Upper lobe of left lung (tissue), 6 donors: ENCODE measurements at regions not wholly inside any gene's neighbourhood (a gene's known extent, or its start where the extent isn't known, plus 50 kb on each side); places are given as distances from the start of the nearest gene placed in this dataset.
"Not testable (repeated sequence)": the region's sequence is repeated elsewhere in the genome, so short reads cannot be mapped to it uniquely, and the experiment has no call there.

Experiments
- ATAC-seq, 2 donors: fragments of 200-7000 bp; cut with Tn5 transposase; one replicate each; pipeline ENCODE4 v1.9.1; 2022; ENCODE audit warnings: mild to moderate bottlenecking in 2 of 2, moderate library complexity in 2 of 2; ENCODE audit not compliant: low FRiP score in 2 of 2
- DNase-seq, 2 donors: peaks; one replicate each; pipeline ENCODE4 v3.0.0-alpha.2; 2019 to 2020
- H3K27ac ChIP-seq, 4 donors: fragments of 200-600 bp; sonication (generic); one replicate each; pipeline ENCODE4 v1.5.1; 2016 to 2019
- H3K27me3 ChIP-seq, 4 donors: fragments of 200-600 bp; sonication (generic); one replicate each; pipeline ENCODE4 v1.5.1; 2017 to 2019
- H3K36me3 ChIP-seq, 4 donors: fragments of 200-600 bp; sonication (generic); one replicate each; pipeline ENCODE4 v1.5.1; 2016 to 2019
- H3K4me1 ChIP-seq, 4 donors: fragments of 200-600 bp; sonication (generic); one replicate each; pipeline ENCODE4 v1.5.1; 2018 to 2019
- H3K4me3 ChIP-seq, 4 donors: fragments of 200-600 bp; sonication (generic); one replicate each; pipeline ENCODE4 v1.5.1; 2017 to 2019; ENCODE audit warnings: mild to moderate bottlenecking in 2 of 4, moderate library complexity in 1 of 4
- H3K9me3 ChIP-seq, 4 donors: fragments of 200-600 bp; sonication (generic); one replicate each; pipeline ENCODE4 v1.5.1; 2018 to 2019
- EP300 ChIP-seq, 4 donors: sonication (generic); formaldehyde crosslinking; IDR thresholded peaks; one replicate each; pipeline ENCODE4 v1.5.1; 2017; ENCODE audit warnings: antibody characterized with exemption in 4 of 4, control low read depth in 2 of 4
- POLR2A ChIP-seq, 4 donors: fragments of 450-650 bp; IDR thresholded peaks; one replicate each; pipeline ENCODE4 v1.5.1; 2016 to 2017; ENCODE audit warnings: antibody characterized with exemption in 4 of 4, mild to moderate bottlenecking in 2 of 4
- POLR2AphosphoS5 ChIP-seq, 2 donors: sonication (generic); formaldehyde crosslinking; IDR thresholded peaks; one replicate each; pipeline ENCODE4 v1.5.1; 2017; ENCODE audit warnings: antibody characterized with exemption in 2 of 2
- WGBS, 2 donors: methylation state at CpG; one replicate each; pipeline ENCODE4 v1.1.5; 2017 to 2018; 5-methylcytosine and 5-hydroxymethylcytosine counted together
- TF ChIP-seq, protein P1 (sequence below), 6 experiments: fragments of 450-650 bp in 4 of 6; fragments of 200-600 bp in 2 of 6; sonication (generic) in 2 of 6; IDR thresholded peaks; one replicate each; pipeline ENCODE4 v1.5.1; 2016 to 2019; ENCODE audit warnings: antibody characterized with exemption in 6 of 6
- donor health status: DM: no; HTN: no; CAD: no; lungs with moderate emphysema.
- donor health status: DM: no; HTN: yes; CAD: no; lungs with severe emphysema.

DNA sequence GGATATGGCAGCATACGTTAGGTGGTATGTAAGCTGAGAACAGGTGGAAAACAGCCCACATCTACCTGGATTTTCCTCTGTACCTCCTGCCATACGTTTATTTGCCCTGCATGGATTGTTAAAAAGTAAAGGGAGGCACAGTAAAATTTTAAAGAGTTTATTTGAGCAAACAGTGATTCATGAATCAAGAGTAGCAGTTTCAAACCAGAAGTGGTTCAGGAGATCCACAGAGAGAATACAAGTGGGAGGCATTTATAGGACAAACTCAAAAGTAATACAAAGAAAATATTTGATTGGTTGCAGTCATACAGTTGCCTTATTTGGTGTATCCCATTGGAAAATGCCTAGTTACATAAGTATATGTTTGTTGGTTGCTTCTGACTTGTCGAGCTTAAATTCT lies 117.6 kb downstream of the FAM170A start:
- ATAC-seq (no peak), DNase-seq (no peak)
- no peaks in the 10 kb centered on the region for H3K4me1 ChIP-seq
- WGBS, 2 donors: 53 to 57% methylated on average over 3 of the region's 3 CpGs
- no peak overlapping the region for H3K4me3 ChIP-seq
- no peaks in the 10 kb centered on the region for H3K27me3 ChIP-seq
- no peak for TF ChIP-seq EP300 (IDR thresholded peaks at IDR 0.05)
- TF ChIP-seq POLR2AphosphoS5 (IDR thresholded peaks at IDR 0.05): no peak
- TF ChIP-seq POLR2A (IDR thresholded peaks at IDR 0.05): no peak
- TF ChIP-seq, protein P1, sequence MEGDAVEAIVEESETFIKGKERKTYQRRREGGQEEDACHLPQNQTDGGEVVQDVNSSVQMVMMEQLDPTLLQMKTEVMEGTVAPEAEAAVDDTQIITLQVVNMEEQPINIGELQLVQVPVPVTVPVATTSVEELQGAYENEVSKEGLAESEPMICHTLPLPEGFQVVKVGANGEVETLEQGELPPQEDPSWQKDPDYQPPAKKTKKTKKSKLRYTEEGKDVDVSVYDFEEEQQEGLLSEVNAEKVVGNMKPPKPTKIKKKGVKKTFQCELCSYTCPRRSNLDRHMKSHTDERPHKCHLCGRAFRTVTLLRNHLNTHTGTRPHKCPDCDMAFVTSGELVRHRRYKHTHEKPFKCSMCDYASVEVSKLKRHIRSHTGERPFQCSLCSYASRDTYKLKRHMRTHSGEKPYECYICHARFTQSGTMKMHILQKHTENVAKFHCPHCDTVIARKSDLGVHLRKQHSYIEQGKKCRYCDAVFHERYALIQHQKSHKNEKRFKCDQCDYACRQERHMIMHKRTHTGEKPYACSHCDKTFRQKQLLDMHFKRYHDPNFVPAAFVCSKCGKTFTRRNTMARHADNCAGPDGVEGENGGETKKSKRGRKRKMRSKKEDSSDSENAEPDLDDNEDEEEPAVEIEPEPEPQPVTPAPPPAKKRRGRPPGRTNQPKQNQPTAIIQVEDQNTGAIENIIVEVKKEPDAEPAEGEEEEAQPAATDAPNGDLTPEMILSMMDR (IDR thresholded peaks at IDR 0.05): no peak
- H3K9me3 ChIP-seq: no peaks in the 10 kb centered on the region
- no peaks in the 10 kb centered on the region for H3K36me3 ChIP-seq
- H3K27ac ChIP-seq: no peak overlapping the region

DNA sequence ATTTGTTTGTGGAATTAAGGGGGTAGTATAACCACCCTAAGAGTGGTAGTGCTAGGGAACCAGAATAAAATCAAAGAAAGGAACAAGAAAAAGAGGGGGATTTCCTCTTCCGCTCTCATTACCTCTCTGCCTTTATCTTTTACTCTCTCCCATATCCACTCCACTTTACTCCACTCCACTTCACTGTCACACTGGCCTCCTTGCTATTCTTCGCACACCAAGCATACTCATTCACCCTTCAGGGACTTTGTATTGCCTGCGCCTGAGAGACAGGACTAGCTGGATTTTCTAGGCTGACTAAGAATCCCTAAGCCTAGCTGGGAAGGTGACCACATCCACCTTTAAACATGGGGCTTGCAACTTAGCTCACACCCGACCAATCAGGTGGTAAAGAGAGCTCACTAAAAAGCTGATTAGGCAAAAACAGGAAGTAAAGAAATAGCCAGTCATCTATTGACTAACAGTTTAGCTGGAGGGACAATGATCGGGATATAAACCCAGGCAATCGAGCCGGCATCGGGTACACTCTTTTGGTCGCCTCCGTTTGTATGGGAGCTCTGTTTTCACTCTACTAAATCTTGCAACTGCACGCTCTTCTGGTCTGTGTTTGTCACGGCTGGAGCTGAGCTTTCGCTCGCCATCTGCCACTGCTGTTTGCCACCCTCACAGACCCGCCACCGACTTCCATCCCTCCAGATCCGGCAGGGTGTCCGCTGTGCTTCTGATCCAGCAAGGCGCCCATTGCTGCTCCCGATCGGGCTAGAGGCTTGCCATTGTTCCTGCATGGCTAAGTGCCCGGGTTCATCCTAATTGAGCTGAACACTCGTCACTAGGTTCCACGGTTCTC lies 121.8 kb downstream of the FAM170A start:
- Histone ChIP-seq H3K4me3 (no peak overlapping the region), H3K27ac (no peak overlapping the region), H3K4me1 (no peaks in the 10 kb centered on the region), H3K36me3 (no peaks in the 10 kb centered on the region), H3K9me3 (no peaks in the 10 kb centered on the region), H3K27me3 (no peaks in the 10 kb centered on the region)
- 91 to 94% methylated on average over 24 of the region's 24 CpGs for WGBS, 2 donors
- ATAC-seq: no peak
- no peak for TF ChIP-seq EP300 (IDR thresholded peaks at IDR 0.05)
- no peak for TF ChIP-seq POLR2A (IDR thresholded peaks at IDR 0.05)
- TF ChIP-seq, protein P1 (IDR thresholded peaks at IDR 0.05): no peak
- TF ChIP-seq POLR2AphosphoS5 (IDR thresholded peaks at IDR 0.05): no peak
- DNase-seq: peak in 1 of 2 donors; percentile 29

DNA sequence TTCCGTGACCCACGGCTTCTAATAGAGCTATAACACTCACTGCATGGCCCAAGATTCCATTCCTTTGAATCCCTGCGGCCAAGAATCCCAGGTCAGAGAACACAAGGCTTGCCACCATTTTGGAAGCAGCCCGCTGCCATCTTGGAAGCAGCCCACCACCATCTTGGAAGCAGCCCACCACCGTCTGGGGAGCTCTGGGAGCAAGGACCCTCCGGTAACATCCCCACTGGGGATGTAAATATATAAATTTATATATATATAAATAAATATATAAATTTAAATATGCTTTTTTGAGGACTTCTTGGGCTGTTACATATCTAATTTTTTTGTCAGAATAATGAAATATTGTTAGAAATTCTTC lies 122.4 kb downstream of the FAM170A start:
- no peak overlapping the region for H3K4me3 ChIP-seq
- H3K4me1 ChIP-seq: no peaks in the 10 kb centered on the region
- ATAC-seq: no peak
- no peaks in the 10 kb centered on the region for H3K9me3 ChIP-seq
- DNase-seq: no peak
- H3K27me3 ChIP-seq: no peaks in the 10 kb centered on the region
- TF ChIP-seq, protein P1 (IDR thresholded peaks at IDR 0.05): no peak
- TF ChIP-seq EP300 (IDR thresholded peaks at IDR 0.05) (no peak), POLR2A (IDR thresholded peaks at IDR 0.05) (no peak), POLR2AphosphoS5 (IDR thresholded peaks at IDR 0.05) (no peak)
- no peaks in the 10 kb centered on the region for H3K36me3 ChIP-seq
- H3K27ac ChIP-seq: no peak overlapping the region
- WGBS, 2 donors: 78 to 97% methylated on average over 6 of the region's 6 CpGs

DNA sequence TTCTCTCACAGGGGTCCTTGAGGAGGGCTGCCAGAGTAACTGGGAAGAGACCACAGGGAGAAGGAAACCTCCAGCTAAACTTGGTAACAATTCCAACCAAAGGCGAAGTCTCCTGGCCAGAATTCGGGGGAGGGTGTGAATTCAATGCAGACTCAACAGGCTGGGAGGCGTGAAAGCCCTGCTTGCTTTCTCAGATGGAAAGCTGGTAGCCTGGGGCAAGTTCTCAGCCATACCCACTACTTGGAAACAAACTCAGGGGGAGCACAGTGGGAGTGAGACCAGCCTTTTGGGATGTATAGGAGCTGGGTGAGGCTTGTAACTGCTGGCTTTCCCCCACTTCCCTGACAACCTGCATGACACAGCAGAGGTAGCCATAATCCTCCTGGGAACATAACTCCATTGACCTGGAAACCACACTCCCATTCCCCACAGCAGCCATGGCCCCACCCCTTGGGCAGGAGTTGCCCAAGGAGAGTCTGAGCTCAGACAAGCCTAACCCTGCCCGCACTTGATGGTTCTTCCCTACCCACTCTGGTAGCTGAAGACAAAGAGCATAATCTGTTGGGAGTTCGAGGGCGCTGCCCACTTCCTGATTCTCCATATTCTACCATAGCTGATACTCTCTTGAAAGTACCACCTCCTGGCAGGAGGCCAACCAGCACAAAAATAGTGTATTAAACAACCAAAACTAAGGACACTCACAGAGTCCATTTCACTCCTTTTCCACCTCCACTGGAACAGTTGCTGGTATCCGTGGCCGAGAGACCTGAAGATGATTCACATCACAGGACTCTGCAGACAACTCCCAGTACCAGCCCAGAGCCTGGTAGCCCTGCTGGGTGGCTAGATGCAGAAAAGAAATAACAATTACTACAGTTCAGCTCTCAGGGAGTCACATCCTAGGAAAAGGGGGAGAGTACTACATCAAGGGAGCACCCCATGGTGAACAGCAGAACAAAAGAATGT lies 123.8 kb downstream of the FAM170A start:
- ATAC-seq: no peak
- Histone ChIP-seq H3K4me3 (no peak overlapping the region), H3K4me1 (no peaks in the 10 kb centered on the region), H3K27me3 (no peaks in the 10 kb centered on the region), H3K36me3 (no peaks in the 10 kb centered on the region), H3K9me3 (no peaks in the 10 kb centered on the region), H3K27ac (no peak overlapping the region)
- TF ChIP-seq POLR2A (IDR thresholded peaks at IDR 0.05) (no peak), EP300 (IDR thresholded peaks at IDR 0.05) (no peak), POLR2AphosphoS5 (IDR thresholded peaks at IDR 0.05) (no peak)
- TF ChIP-seq, protein P1 (IDR thresholded peaks at IDR 0.05): no peak
- no peak for DNase-seq
- 81 to 86% methylated on average over 8 of the region's 8 CpGs for WGBS, 2 donors

DNA sequence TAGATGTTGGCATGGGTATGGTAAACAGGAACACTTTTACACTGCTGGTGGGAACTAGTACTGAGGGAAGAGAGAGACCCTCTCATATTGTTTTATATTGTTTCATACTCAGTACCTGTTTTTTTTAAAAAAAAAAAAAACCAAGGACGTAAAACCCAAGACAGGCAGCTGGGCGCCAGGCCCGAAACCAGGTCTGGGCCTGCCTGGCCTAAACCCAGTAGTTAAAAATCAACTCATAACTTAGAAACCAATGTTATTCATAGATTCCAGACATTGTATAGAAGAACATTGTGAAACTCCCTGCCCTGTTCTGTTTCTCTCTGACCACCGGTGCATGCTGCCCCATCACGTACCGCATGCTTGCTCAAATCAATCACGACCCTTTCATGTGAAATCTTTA lies 125.5 kb downstream of the FAM170A start:
- H3K27me3 ChIP-seq, H3K4me1 ChIP-seq, H3K27ac ChIP-seq, H3K9me3 ChIP-seq, ATAC-seq, H3K36me3 ChIP-seq, H3K4me3 ChIP-seq: not testable (repeated sequence)
- WGBS, 2 donors: 77 to 94% methylated on average over 7 of the region's 7 CpGs
- peak in 1 of 2 donors; percentile 11 for DNase-seq
